HUES64 (cell line): ENCODE measurements at regions not wholly inside any gene's neighbourhood (a gene's known extent, or its start where the extent isn't known, plus 50 kb on each side); places are given as distances from the start of the nearest gene placed in this dataset.

Experiments
- H3K27ac ChIP-seq: 2 replicates; pipeline ENCODE4 v1.7.0; 2013; ENCODE audit warnings: low read depth, low read length, inconsistent platforms
- H3K27me3 ChIP-seq: 2 replicates; pipeline ENCODE4 v1.6.1; 2013; ENCODE audit warnings: mild to moderate bottlenecking, low read length; ENCODE audit not compliant: insufficient read depth
- H3K36me3 ChIP-seq: 2 replicates; pipeline ENCODE4 v1.6.1; 2013; ENCODE audit warnings: mild to moderate bottlenecking, low read length; ENCODE audit not compliant: insufficient read depth
- H3K4me1 ChIP-seq: 2 replicates; pipeline ENCODE4 v1.6.1; 2013; ENCODE audit warnings: mild to moderate bottlenecking, low read length, moderate library complexity; ENCODE audit not compliant: insufficient read depth
- H3K4me3 ChIP-seq: 2 replicates; pipeline ENCODE4 v1.5.1; 2013; ENCODE audit warnings: mild to moderate bottlenecking, low read length, moderate library complexity
- H3K9ac ChIP-seq: 2 replicates; pipeline ENCODE4 v1.6.1; 2013; ENCODE audit warnings: mild to moderate bottlenecking, low read depth, low read length
- H3K9me3 ChIP-seq: 2 replicates; pipeline ENCODE4 v1.6.1; 2013; ENCODE audit warnings: low read depth, low read length; ENCODE audit not compliant: insufficient read depth
- WGBS: fragments of 150-250, 120-280 bp; methylation state at CpG from one replicate; pipeline ENCODE4 v1.1.7; 2013; ENCODE audit warnings: missing lambda C conversion rate; 5-methylcytosine and 5-hydroxymethylcytosine counted together

DNA sequence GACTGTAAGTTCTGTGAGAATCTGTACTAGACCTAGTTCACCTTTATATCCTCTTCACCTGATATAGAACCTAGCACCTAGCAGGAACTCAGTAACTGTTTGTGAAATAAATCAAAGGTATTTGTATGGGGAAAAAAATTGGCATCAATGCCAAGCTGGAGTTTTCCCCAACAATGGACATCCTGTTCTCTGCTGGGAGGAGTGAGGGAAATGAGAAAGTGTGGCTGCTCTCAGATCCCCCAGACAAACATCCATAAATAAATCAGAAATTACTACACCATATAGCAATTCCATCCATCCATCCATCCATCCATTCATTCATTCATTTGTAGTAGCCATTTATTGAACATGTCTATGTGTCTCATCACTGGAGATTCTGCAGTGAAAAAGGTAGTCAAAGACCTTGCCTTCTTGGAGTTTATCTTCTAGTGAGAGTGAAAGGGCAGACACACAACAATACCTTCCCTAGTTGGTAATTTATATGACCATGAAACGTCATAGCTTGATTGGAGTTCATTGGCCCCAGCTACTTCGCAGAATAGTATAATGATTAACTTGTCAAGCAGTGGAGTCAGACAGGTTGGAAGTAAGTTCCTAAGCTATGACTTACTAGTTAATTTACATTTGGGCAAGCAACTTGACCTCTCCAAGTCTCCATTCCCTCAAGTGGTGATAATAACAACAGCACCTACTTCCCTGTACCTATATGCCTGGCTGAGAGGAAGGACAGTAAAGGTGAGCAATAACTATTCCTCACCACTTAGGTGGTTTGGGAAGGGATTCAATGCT lies 98.7 kb upstream of the KIT start:
- no peaks in the 10 kb centered on the region for H3K4me1 ChIP-seq
- H3K9me3 ChIP-seq = no peaks in the 10 kb centered on the region
- 89% methylated on average over 2 of the region's 2 CpGs for WGBS

DNA sequence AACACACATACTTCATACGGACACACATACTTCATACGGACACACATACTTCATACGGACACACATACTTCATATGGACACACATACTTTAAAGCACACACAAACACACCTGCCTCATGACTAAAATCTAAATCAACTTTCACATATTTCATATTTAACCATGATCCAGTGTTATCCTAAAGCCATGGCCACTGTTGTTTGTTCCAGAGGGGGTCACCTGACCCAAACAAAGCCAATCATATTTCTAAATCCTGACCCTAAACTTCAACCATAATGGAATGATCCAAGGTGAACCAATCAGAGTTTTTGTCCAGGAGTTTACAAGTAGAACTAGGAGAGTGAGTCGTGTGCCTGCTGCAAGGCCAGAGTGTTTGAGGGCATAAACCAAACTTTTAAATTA lies 97.2 kb upstream of the KIT start:
- WGBS = 62% methylated on average over 4 of the region's 4 CpGs
- Histone ChIP-seq H3K27ac (no peak overlapping the region), H3K9ac (no peak overlapping the region), H3K4me3 (no peak overlapping the region), H3K9me3 (no peaks in the 10 kb centered on the region), H3K4me1 (no peaks in the 10 kb centered on the region), H3K36me3 (no peaks in the 10 kb centered on the region), H3K27me3 (no peaks in the 10 kb centered on the region)

More for the DNA sequence above, 98.7 kb upstream of the KIT start:
- no peak overlapping the region for H3K27ac ChIP-seq
- no peaks in the 10 kb centered on the region for H3K27me3 ChIP-seq
- H3K36me3 ChIP-seq = no peaks in the 10 kb centered on the region
- H3K4me3 ChIP-seq = no peak overlapping the region
- no peak overlapping the region for H3K9ac ChIP-seq

DNA sequence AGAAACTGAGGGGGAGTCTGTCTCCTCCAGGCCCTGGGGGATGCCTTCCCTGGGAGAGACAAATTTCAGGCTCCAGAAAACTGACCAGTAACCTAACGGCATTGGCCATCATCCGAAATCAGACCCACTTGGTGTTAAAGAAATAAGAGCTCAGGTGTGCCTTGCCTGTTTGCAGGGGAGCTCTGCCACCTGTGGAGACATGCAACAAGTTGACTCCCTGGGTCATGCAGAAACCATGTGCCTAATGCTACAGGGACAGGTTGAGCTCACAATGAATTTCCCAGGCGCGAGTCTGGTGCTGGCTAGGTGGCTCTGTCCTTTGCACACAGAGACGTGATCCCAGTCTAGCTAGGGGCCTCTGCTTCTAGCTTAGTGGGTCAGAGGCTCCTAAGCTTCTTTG lies 95.8 kb upstream of the KIT start:
- H3K27me3 ChIP-seq = no peaks in the 10 kb centered on the region
- H3K4me3 ChIP-seq = no peak overlapping the region
- H3K4me1 ChIP-seq = peaks cover 8% of the 10 kb centered on the region; the same call in 1 of the 2 replicates
- WGBS = 73% methylated on average over 5 of the region's 5 CpGs
- H3K9ac ChIP-seq = no peak overlapping the region
- no peak overlapping the region for H3K27ac ChIP-seq
- H3K9me3 ChIP-seq = no peaks in the 10 kb centered on the region
- no peaks in the 10 kb centered on the region for H3K36me3 ChIP-seq

DNA sequence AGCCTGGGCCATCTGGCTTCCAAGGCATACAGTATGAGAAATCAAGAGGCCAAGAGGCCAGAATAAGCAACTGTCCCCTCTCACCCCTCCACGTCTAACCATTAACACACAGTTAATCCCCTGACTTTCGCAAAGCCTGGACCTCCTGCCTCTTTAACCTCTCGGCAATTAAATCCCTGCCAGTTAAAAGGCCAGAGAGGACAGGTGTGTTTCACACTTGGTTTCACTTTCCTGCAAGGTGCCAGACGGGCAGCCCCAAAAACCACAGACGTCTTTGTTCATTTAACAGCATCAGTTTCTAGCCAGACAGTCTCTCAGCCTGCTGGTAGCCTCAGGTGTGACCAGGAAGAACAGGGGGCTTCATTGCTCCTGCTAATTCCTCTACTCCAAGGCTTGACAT lies 91.1 kb upstream of the KIT start:
- 58% methylated on average over 5 of the region's 5 CpGs for WGBS

DNA sequence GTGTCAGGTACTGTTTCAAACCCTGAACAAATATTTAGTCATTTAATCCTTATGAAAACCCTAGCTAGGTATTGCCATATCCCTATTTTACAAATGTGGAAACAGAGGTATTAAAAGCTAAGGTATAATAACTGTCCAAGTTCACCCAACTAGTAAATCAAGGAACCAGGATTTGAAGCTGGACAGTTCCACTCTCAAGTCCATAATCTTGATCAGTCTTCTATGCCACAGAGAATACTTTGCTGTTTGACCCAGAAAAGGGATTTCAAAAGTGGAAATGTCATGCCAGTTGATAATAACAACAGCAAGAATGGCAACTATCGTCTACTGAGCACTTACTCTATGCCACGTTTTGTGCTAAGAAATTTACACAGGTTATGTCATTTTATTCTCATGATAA lies 90.4 kb upstream of the KIT start:
- peaks cover 29% of the 10 kb centered on the region for H3K4me1 ChIP-seq
- no peak overlapping the region for H3K9ac ChIP-seq
- H3K9me3 ChIP-seq = no peaks in the 10 kb centered on the region
- H3K4me3 ChIP-seq = no peak overlapping the region
- H3K27me3 ChIP-seq = peaks cover 14% of the 10 kb centered on the region
- H3K36me3 ChIP-seq = no peaks in the 10 kb centered on the region
- no peak overlapping the region for H3K27ac ChIP-seq
- WGBS = 89% methylated on average over 2 of the region's 2 CpGs

More for the DNA sequence above, 91.1 kb upstream of the KIT start:
- no peak overlapping the region for H3K27ac ChIP-seq
- no peak overlapping the region for H3K9ac ChIP-seq
- H3K36me3 ChIP-seq = no peaks in the 10 kb centered on the region
- peaks cover 14% of the 10 kb centered on the region for H3K27me3 ChIP-seq
- no peaks in the 10 kb centered on the region for H3K9me3 ChIP-seq
- no peak overlapping the region for H3K4me3 ChIP-seq
- H3K4me1 ChIP-seq = peaks cover 22% of the 10 kb centered on the region

DNA sequence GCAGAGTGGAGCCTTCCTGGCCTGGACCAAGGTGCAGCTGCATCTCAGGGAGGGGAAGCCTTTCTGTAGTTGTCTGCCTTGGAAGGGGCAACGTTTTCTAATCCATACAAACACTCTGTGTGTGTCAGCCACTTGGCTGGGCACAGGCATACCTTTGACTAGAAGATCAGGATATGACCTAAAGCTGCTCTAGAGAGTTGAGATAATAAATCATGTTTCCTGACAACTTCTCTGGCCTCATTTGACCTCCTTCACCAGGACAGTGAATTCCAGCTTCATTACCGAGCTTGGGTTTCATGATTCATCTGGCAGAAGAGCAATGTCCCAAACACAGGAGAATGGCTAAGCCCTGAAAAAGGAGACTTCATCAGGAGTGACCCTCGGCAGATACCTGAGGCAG lies 89.6 kb upstream of the KIT start:
- Histone ChIP-seq H3K4me3 (no peak overlapping the region), H3K27ac (no peak overlapping the region), H3K9ac (no peak overlapping the region), H3K27me3 (peaks cover 17% of the 10 kb centered on the region), H3K9me3 (no peaks in the 10 kb centered on the region), H3K4me1 (peaks cover 33% of the 10 kb centered on the region), H3K36me3 (no peaks in the 10 kb centered on the region)
- WGBS = 84% methylated on average over 3 of the region's 3 CpGs

DNA sequence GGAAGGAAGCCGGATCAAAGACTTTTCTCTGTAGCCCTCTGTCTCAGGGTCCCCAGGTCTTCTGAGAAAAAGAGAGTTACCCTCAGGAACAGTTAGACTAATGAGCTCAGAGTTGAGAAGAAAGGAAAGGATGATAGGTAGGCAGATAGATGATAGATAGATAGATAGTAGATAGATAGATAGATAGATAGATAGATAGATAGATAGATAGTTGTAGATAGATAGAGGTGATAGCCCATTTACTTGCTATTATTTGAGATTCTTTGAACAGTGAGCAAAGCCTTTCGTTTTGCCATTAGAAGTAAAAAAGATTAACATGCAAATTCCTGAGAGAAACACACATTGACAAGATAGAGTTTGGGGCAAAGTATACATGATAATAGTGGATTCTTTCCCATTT lies 86.9 kb upstream of the KIT start:
- Histone ChIP-seq H3K27ac (no peak overlapping the region), H3K9ac (no peak overlapping the region), H3K36me3 (no peaks in the 10 kb centered on the region), H3K9me3 (no peaks in the 10 kb centered on the region), H3K27me3 (peaks cover 19% of the 10 kb centered on the region), H3K4me1 (peaks cover 35% of the 10 kb centered on the region), H3K4me3 (no peak overlapping the region)
- 75% methylated on average over 2 of the region's 2 CpGs for WGBS

DNA sequence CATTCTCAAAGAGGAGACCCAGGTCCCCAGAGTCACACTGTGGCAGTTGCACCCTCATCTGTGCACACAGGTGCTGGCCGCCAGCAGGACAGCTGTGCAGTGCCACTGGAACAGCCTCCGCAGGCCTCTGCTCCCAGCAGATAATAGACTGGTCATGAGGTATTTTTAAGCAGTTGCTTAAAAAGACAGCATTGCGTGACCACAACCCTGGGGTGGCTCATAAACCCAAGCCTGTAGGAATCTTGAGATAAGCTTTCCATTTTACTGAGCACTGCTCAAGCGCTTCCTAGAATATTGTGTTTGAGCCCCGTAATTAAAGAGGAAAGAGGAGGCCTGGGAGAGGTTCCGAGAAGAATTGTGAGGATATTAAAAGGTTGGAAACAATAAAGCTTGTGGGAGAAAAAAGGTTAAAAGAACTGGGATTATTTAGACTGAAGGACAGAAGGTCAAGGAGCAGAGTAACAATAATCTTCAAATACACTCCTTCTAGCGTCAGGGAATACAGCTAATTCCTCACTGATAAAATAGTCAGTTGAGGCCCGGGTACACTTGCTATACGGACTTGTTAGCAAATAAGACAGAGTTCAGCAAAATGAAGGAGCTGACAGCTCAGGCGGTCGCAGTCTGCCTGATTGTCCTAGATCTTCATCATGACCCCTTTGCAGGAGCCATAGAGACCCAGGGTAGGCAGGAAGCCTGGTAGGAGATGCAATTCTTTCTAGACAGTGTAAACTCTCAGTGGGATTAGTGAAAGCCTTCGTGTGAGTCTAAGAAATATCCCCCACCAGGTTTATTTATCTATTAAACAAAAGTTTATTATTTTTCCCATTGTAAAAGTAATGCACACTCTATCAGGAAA lies 86.2 kb upstream of the KIT start:
- Histone ChIP-seq H3K27me3 (peaks cover 19% of the 10 kb centered on the region), H3K4me3 (no peak overlapping the region), H3K9ac (no peak overlapping the region), H3K27ac (no peak overlapping the region), H3K9me3 (no peaks in the 10 kb centered on the region), H3K36me3 (no peaks in the 10 kb centered on the region), H3K4me1 (peaks cover 33% of the 10 kb centered on the region)
- 76% methylated on average over 11 of the region's 12 CpGs for WGBS

DNA sequence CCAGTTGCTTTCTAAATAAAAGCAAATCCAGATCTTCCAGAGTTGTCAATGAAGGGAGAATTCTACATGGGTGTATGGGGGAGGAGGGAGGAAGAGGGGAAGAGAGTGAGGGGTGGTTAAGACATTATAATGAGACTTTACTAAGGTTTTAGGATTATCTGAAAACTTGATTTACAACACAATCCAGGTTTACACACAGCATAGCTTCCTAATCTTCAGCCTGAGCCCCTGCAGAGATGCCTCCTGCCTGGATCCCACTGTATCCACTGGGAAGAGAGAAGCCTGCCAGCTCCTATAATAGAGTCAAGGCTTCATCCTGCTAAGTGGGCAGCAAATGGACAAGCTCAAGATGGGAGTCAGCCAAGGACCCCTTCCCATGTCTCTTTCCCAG lies 85.6 kb upstream of the KIT start:
- peaks cover 19% of the 10 kb centered on the region for H3K27me3 ChIP-seq
- H3K4me1 ChIP-seq = peaks cover 27% of the 10 kb centered on the region
- no peak overlapping the region for H3K4me3 ChIP-seq
- no peak overlapping the region for H3K9ac ChIP-seq
- H3K27ac ChIP-seq = no peak overlapping the region
- no peaks in the 10 kb centered on the region for H3K36me3 ChIP-seq
- H3K9me3 ChIP-seq = no peaks in the 10 kb centered on the region

DNA sequence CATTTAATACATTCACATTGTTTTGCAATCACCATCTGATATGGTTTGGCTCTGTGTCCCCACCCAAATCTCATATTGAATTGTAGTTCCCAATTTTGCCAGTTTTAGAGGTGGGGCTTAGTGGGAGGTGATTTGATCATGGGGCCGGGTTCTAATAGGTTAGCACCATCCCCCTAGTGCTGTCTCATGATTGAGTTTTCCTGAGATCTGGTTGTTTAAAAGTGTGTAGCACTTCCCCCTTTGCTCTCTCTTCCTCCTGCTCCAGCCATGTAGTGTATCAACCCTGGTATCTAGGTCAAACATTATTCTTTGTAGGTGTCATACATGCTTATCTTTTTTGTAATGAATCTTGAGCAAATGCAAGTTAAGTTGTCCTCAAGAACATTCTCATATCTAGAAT lies 83.3 kb upstream of the KIT start:
- Histone ChIP-seq H3K36me3 (no peaks in the 10 kb centered on the region), H3K4me3 (no peak overlapping the region), H3K27me3 (peaks cover 19% of the 10 kb centered on the region), H3K27ac (no peak overlapping the region), H3K9ac (no peak overlapping the region), H3K4me1 (peaks cover 27% of the 10 kb centered on the region), H3K9me3 (no peaks in the 10 kb centered on the region)
- WGBS = 86% methylated on average over 1 of the region's 1 CpG

DNA sequence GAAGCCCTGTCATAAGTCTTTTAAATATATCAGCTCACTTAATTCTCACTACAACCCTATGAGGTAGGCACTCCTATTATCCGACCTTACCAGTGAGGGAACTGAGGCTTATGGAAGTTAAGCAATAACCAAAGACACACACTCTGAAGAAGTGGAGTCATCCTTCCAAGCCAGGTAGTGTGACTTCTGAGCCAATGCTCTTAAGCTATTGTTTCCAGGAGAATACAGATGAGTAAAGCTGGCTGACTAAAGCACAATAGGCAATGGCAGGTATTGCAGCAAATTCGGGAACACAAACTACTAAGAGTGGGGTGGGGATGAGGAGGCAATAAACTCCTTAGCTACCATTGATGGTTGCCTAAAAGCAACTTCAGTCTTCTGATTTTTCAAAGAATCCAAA lies 81.8 kb upstream of the KIT start:
- H3K9me3 ChIP-seq = no peaks in the 10 kb centered on the region
- no peak overlapping the region for H3K4me3 ChIP-seq
- H3K9ac ChIP-seq = no peak overlapping the region
- peaks cover 21% of the 10 kb centered on the region for H3K4me1 ChIP-seq
- peaks cover 9% of the 10 kb centered on the region; the same call in 1 of the 2 replicates for H3K27me3 ChIP-seq
- WGBS = 57% methylated on average over 2 of the region's 2 CpGs
- H3K27ac ChIP-seq = no peak overlapping the region
- no peaks in the 10 kb centered on the region for H3K36me3 ChIP-seq
